HG03139 (cell line): ENCODE measurements at regions not wholly inside any gene's neighbourhood (a gene's known extent, or its start where the extent isn't known, plus 50 kb on each side); places are given as distances from the start of the nearest gene placed in this dataset.

ENCODE experiments used
- ATAC-seq: cut with Tn5 transposase; IDR thresholded peaks from one replicate; pipeline ENCODE4 v1.9.1; 2021; ENCODE audit not compliant: unreplicated experiment

DNA sequence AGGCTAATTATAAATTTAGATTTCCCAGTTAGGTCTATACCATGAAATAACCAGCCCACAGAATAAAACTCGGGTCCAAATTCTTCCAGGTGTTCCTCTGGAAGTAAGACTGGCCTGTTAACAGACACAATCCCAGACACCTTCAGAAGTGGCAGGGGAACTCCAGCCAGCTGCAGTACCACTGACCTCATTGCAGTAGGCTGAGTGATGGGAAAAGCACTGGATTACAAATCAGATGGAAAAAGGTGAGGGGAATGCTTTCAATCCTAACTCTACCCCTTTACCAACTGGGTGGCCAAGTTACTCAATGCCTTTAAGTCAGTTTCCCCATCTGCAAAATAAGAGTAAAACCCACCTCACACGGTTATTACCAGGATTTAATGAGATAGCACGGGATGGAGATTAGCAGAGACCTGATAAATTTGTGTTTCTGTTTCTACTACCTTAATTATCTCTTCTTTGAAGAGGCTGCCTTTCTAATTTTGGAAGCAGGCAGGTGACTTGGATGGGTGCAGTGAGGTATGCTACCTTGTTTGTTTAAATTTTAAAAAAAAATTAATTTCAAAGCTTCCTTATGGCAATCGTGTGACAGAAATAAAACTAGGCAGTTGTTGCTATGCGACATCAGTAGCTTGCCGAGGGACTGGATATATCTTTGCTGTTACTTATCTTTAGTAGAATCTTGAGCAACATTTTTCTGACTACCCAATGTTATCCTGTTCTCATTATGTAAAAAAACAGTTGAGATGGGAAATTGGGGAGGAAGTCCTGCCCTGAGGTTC, 167.3 kb upstream of the GRIN2B start:
- ATAC-seq = no peak

- no peak for ATAC-seq
Observed at GRCh38 chr12:14153803-14154202, 172.4 kb upstream of the GRIN2B start.

DNA sequence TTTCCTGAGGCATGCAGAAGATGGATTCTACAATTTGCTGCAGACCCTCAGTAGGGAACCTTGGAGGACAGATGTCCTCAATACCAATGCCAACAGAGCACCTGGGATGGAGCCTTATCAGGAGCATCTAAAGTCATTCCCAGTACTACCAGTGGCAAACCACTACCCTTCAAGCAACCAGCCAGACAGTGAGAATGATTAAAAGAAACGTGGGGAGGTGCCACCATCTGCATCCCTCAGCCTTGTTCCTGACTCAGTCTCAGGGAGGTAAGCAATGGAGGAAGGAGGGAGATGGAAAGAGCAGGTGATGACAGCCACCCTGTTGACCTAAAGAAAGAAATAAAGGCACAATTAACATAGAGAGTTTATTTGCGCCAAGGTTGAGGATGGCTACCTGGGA, 175.2 kb upstream of the GRIN2B start:
- ATAC-seq = peak; percentile 4

GRCh38 chr12:14157088-14157747, 175.8 kb upstream of the GRIN2B start:
- ATAC-seq = peak; percentile 98

- no peak for ATAC-seq
Observed at GRCh38 chr12:14164266-14164665, 182.9 kb upstream of the GRIN2B start.

DNA sequence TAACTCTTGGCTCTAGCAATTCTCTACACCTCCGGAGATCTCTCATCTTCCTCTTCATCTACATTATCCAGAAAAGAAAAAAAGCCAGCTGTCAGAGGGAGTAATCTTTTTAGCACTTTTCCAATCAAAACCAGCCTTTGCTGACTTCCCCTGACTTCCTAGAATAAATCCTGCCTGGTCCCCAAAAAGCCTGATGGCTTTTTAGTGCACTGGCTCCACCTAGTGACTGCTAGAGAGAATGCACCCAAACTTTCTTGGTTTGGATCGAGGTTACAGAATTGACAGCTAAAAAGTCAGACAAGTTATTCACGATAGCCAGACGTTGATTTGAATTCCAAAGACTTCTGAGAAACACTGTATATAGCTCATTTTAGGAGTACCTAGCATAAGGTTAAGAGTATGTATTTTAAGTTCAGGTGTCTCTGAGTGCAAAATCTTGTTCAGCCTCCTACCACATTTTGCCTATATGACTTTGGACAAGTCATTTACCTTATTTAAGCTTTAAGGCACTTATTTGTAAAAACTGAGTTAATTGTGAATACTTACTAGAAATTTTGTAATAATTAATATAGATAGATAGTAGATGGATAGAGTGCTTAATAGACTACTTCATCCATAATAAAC, 185.7 kb upstream of the GRIN2B start:
- ATAC-seq = no peak

GRCh38 chr12:14169281-14169680, 187.9 kb upstream of the GRIN2B start:
- no peak for ATAC-seq

DNA sequence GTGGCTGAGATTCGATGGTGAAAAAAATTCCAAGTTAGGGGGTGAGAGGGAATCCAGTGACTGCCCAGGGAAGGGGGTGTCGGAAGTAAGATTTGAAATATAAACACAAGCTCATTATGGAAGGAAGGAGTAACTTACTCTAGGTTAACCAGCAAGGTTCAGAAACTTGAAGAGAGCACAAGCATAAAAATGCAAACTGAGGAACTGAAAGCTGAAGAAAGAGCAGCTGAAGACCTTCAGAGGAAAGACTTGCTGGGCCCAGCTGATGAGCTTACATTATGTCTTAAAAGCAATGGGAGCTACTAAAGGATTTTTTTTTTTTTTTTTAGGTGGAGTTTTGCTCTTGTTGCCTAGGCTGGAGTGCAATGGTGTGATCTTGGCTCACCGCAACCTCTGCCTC, 189.7 kb upstream of the GRIN2B start:
- ATAC-seq = no peak

DNA sequence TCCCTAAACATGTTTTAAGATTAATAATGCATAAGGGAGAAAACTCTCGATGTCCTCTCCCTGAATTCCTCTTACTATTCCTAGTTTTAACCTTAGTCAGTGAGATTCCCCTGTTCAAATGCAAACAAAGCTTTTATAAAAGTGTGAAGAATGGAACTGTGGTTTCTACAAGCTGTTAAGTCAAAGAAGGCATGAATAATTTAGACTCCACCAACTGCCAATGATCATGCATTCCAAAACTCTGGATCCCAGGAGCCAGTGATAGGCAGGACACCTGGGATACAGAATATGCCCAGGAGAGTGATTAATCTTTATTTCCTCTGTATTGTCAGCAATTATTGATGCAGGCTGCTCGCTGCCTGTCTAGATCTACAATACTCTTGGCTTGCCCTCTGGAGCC, 190.3 kb upstream of the ATF7IP start:
- ATAC-seq = no peak

DNA sequence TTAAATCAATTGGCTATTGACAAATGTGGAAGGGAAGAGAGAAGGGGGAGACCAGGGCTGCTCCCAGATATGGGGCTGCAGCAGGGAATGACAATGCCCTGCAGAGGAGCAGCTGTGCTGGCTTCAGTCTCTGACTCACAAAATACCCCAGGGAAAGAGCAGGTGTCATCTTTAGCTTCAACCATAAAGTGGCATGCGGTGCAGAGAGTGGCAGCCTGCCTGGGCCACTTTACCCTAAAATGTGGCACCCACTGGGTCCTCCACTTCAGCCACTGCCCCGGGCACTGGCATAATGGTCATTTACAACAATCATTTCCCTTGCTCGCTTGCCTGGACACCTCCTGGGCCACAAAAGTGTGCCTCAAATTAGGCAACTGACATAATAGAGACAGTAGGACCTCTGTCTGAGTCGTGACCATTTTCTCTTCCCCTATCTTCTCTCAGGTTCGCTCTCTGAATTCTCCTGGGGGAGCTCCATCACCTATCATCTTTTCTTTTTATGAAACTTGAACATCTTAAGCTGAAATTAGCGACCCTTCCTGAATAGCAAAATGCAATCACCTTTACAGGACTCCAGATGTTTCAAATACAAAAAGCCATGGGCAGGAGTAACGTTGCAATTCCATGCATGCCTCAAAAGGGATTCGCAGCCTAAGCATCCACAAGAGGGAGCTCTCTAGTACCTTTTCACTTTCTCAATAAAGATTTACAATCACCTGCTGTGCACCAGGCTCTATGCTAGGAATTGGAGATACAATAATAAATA, 179.9 kb upstream of the ATF7IP start:
- ATAC-seq = peak; percentile 60

- ATAC-seq = no peak
Observed at GRCh38 chr12:14186193-14186502, 179.3 kb upstream of the ATF7IP start.

- no peak for ATAC-seq
Observed at GRCh38 chr12:14187002-14187401, 178.5 kb upstream of the ATF7IP start.

DNA sequence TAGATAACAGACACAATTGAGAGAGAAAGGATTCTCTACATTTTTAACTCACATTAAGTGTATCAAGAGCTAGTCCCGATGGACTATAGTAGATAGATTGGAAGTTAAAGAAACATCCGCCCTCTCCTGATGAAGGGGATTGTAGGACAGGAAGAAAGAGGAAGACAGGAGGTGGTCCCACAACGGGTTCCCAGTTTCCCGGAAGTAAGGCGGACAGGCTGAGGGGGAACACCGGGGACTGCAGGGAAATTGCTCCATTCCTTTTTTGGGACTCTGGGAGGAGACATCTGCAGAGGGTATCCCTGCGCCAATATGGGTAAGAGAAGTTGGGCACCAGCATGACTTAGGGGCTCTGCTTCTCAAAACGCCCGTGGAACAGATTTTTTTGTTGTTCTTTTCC, 177.5 kb upstream of the ATF7IP start:
- ATAC-seq = no peak

- ATAC-seq = no peak
Observed at GRCh38 chr12:14188744-14189143, 176.7 kb upstream of the ATF7IP start.

GRCh38 chr12:14190694-14191093, 174.8 kb upstream of the ATF7IP start:
- no peak for ATAC-seq

DNA sequence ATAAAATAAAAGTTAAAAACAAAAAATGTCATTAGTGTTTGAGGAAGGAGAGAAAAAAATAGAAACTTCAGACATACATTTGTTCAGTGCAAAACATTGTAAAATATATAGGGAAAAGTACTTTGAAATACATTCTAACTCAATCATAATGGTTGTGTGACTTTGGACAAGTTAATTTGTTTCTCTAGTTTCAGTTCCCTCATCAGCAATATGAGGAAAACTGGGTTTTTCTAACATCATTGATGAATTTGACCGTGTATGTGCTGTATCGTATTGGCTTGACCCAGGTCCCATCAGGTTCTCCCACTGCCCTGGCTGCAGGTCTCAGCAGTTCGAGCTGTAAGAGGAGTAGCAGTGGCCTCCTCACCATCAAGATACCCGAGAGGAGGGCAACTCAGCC, 173.9 kb upstream of the ATF7IP start:
- no peak for ATAC-seq

DNA sequence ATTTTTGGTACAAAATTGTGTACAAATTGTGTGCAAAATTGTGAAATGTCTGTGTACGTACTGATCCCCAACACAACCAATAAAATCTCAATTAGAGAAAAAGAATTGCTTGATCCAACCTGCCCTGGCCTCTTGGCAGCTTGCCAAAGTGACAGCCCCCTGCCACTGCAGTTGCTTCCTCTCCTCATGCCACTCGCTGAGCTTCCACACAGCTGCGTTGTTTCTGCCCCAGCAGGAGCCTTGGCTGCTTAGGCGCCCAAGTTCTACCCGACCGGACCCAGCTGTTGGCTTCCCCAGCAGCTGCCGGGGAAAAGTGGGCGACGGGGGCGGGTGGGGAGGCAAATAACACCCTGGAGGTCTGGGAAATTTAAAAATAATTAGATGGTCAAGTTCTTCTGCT, 171.8 kb upstream of the ATF7IP start:
- no peak for ATAC-seq

DNA sequence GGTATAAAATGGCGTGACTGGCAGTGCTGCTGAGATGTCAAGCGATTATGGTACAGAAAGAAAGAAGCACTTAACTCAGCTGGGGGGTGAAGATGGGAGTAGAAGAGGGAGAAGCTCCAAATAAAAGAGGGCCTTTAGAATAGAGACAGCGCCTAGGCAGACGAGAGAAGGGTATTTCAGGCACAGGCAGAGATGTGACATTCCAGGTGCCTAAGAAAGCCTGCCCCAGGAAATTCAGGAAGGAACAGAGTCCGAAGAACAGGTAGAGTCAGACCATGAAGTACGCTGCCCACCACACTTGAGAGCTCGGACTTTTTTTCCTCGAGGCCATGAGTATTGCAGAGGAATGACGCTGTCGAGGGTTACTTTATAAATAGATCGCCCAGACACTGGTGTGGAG, 170.9 kb upstream of the ATF7IP start:
- no peak for ATAC-seq

DNA sequence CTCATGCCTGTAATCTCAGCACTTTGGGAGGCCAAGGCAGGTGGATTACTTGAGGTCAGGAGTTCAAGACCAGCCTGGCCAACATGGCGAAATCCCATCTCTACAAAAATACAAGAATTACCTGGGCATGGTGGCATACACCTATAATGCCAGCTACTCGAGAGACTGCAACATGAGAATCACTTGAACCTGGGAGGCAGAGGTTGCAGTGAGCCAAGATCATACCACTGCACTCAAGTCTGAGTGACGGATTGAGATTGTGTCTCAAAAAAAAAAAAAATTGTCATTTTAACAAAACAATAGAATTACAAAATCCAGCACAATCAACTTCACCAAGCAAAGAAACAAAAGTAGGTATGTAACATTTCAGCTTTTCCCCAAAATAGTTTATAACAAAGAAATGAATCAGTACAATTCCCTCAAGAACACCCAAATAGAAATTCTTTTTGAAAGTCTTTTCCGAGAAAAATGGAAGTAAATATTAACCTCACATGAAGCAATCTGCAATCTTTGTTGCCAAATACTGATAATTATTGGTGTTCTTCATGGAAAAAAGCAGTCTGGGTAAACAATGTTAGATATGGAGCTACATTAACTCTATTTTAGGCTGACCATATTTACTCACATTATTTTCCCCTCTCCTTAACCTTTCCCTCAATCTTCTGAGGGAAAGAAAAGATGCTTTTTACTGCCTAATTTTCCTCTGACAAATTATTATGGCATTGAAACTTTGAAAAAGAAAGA, 165.9 kb upstream of the ATF7IP start:
- no peak for ATAC-seq

DNA sequence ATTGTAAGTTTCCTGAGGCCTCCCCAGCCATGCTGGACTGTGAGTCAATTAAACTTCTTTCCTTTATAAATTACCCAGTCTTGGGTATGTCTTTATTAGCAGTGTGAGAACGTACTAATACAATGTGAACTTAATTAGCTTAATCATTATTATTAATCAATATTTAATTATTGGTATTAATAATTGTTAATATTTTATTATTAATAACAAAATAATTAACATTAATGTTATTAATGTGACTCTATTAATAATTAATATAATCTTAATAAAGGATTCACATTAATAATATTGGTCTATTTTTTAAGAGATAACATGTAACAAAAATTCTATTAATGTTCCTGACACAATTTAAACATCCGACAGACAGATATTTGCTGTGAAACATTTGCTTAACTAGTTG, 164.9 kb upstream of the ATF7IP start:
- no peak for ATAC-seq

- ATAC-seq = no peak
Observed at GRCh38 chr12:14201291-14201690, 164.2 kb upstream of the ATF7IP start.
